NCI-H345 treated with DMSO at 0.1 percent for 48 hours (cell line): ENCODE measurements at regions not wholly inside any gene's neighbourhood (a gene's known extent, or its start where the extent isn't known, plus 50 kb on each side); places are given as distances from the start of the nearest gene placed in this dataset.

Source experiments
- DNase-seq: peaks from one replicate; lab custom pipeline; 2025; ENCODE audit not compliant: unreplicated experiment; lab: John Stamatoyannopoulos, UW

DNA sequence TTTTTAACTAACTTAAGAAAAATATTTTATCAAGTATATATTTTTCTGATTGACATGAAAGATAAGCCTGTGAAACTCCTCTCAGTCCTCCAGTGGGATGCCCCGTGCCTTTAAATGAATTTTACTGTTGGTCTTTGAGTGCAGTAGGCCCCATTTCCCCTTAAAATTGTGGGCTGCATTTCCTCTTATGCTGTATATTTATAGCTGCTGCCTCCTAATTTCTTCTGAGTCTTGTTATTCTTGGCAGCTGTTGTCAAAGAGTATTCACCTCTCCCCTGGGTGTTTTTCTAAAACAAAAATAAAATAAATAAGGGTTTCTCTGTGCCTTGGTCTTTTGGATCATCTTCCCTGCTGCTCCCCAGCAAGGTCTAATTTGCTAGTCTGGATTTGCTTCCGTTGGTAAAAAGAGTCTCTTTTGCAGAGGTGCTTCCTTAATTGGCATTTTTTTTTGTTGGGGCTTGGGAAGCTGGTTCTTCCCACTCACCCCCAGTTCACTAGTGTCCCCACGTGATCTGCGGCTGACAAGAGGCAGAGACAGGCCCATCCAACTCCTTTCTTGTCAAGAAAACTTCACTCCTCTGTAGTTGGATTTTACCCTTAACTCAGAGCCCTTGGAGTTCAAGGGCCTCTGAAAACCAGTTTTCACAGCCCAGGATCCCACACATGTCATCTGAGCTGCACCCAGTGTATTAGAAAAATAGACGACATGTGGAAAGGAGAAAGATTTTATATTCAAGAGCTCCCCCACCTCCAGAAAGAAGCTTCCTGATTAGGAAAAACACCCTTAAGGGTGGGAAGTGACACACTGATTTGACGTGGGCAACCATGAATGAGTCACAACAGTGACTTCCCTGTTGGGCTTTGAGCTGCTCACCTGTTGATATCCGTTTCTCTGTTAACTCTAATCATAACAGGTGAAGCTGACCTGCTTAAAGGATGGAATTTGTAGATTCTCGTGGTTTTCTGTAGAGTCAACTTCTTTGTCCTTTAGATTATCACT lies 431.5 kb downstream of the DCDC2C start:
- DNase-seq = no peak

DNA sequence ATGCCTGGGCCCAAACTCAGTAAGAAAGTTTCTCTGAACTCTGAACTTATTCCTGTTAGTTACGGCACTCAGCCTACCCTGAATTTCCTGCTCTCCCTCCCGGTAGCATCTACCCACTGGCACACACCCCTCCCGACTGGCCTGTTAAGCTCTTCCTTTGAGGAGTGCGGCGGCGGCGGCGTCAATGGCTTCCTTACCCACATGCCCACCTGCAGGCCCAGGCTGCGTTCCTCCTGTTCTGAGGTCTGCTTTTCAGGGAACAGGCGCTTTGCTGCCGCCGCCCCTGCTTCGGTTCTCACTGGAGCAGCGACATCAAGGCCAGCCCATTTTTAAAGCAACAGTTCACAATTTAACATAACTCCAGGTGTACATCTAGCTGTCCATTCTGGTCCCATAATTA lies 432.4 kb downstream of the DCDC2C start:
- DNase-seq = no peak

DNA sequence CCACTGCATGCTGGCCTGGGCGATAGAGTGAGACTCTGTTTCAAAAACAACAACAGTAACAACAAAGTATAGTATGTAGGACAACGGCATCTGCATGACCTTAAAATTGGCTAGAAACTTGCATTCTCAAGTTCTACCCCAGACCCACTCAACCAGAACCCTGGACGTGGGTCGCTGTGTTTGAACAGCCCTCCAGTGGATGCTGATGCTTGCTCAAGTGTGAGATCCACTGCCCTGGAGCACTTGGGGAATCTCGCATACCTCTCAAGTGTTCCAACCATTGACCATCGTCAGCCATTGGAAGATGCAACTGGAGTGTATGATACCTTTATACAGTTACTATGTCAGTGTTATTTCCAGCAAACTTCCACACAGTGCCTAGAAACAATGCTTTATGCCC lies 435.9 kb downstream of the DCDC2C start:
- DNase-seq = no peak

DNA sequence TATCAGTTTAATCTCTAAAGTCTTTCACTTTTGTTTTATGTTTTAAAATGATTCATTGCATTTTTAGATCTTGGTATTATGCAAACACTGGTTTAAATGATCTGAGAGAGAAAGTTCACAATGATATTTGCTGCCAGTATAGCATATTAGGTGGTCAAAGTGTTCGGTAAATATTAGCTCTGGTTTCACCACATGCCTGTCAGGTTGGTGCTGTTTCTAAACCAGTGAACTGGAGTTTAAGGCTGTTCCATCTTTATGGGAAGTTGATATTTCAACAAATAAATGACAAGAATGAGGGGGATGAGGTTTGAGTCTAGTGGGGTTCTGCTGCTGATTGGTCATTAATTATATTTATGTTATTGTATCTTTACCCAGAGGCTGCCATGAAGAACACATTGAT lies 436.4 kb downstream of the DCDC2C start:
- DNase-seq = no peak

DNA sequence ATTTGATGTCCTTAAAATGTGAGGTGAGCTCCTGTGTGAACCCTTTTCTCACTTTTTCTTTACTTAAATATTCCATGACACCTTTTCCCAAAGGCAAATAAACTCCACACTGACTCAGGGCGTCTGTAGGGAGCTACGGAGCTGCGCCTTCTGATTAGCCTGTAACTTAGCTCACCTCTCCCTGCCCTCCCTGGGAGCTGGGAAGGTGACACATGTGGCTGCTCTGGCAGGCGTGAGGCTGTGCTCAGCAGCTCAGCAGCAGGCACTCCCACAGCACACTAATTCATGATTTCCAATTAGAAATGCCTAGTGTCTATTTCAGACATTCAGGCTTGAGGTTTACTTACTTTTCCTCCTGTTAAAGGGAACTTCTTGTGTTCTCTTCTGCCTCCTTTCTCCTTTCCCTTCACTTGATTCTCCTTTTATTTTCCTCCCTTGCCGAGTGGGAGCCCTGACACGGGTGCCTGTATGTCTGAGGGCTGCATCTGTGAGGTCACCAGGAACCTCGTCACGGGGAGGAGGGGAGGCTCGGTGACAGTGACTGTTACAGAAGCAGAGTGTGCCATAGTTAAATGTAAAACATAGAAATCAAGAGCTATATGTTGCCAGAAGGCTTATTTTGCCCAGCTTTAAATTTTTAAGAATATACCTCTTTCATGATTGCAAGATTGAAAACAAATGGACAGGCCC lies 437.1 kb downstream of the DCDC2C start:
- peak; percentile 55 for DNase-seq

DNA sequence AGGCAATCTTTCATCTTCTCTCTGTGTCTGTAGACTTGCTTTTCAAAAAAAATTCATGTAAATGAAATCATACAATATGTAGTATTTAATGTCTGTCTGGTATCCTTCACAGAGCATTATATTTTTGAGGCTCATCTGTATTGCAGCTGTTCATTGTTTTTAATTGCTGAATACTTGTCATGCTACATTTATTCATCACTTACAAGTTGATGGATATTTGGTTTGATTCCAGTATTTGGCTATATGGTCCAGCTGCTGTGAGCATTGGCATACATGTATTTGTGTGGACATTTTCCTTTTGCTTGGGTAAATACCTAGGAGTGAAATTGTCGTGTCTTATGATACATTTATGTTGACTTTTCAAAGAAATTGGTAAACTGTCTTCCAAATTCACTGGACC lies 441.4 kb downstream of the DCDC2C start:
- DNase-seq = peak; percentile 47

DNA sequence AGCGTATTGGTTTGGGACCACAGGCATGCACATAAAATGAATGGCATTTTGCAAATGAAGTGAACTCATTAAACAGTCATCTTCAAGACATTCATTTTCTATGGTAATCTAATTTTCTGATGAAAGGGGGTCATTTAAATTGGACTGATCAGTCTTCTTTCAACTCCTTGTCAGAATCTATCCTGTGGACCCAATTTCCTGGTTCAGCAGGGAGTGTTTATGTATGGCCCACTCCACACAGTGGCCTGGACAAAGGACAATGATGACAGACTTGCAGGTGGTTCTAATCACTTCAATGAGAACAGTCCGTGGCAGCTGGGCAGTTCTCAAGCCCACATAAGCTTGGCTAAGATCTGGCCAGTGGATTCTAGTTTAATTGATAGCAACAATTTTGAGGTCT lies 448.1 kb downstream of the DCDC2C start:
- no peak for DNase-seq

DNA sequence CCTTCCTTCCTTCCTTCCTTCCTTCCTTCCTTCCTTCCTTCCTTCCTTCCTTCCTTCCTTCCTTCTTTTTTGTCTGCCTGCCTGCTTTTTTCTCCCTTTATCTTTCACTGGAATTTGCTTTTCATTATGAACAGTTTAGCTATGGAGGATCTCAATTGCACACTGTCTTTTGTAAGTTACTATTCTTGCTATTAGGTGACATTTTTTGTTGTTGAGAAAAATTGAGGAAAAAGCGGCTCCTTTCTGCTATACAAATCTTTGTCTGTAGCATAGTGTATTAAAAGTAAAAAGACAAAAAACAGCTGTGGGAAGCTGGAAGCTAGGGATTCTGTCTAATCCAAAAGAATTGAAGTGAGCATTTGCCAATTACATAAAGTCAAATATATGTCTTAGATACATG lies 448.7 kb downstream of the DCDC2C start:
- DNase-seq = no peak

DNA sequence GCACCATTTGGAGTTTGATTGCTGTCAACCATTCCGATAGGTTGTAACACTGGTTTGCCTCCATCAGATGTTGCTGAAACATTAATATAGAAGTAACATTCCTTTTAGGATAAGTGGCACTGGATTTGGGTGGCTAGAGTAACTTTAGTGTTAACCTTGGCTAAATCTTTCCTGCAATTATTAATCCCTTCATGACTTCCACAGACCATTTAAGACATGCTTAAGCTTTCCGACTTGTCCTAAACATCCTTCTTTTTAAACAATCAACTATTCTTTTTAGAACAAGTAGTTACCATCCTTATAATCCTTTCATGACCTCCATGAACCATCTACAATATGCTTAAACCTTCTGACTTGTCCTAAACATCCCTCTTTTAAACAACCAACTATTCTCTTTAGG lies 465.5 kb downstream of the DCDC2C start:
- no peak for DNase-seq

DNA sequence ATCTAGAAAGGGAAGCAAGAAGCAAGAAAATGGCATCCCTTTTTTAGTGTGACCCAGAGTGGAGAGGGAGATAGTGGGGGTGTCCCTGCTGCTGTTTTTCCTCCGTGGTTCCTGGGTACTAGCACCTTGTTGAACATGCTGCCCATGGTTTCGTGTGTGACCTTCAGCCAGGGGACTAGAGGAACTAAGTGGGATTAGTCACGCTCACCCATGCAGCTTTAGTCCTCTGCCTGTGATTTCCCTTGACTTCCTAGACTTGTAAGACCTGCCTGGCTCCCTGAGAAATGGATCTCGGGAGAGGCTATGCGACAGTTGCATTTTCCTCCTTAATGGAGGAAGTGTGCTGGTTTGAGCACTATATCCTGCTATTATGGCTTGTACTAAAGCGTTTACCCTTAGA lies 471.4 kb downstream of the DCDC2C start:
- no peak for DNase-seq

DNA sequence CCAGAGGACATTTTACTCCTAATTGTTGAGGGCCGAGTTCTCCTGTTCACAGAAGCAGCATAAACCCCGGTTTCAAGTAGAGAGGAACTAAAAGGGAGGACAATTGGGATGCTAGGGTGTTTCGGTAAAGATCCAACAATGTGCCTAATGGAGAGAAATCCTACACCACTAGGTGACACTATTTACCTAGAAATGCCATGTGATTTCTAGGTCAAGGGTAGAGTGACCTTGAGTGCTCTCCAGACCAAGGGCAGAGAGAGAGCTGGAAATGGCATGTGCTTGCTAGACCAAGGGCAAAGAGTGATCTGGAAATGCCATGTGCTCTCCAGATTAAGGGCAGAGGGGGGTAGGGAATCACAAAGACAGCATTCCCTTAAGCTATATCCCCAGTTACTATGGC lies 472.0 kb downstream of the DCDC2C start:
- no peak for DNase-seq

DNA sequence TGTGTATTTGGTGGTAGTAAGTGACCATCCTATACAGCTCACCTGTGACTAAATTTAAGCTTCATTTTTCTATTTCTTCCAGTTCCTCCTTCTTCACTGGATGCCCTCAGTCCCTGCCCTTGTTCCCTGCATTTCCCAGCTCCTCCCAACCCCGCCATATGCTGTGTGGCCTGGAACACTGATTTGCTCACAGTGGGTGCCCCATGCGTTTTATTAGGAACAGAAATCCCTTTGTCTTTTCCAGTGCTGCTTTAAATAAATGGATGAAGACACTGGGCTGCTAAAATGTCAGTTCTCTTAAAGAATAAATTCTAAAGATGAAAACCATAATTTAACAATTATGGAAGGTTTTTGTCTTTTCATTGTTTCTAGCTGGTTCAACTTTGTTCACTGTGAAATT lies 477.3 kb downstream of the DCDC2C start:
- no peak for DNase-seq

DNA sequence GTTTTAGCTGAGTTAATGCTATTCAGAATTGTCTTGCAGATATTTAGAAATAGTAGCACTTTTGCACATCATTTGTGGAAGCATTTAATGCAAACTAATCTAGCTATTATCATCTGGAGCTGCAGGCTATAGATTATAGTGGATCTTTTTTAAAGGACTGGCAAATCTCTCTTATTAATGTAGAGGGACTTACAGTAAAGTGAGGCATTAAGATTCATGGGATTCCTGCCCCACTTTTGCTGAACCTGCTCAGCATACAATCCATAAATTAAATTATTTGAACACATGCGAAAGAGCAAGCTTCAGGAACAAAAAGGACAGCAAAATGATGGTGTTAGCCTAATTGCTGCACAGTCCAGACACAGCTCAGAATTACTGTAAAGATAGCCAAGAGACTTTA lies 477.7 kb downstream of the DCDC2C start:
- no peak for DNase-seq

DNA sequence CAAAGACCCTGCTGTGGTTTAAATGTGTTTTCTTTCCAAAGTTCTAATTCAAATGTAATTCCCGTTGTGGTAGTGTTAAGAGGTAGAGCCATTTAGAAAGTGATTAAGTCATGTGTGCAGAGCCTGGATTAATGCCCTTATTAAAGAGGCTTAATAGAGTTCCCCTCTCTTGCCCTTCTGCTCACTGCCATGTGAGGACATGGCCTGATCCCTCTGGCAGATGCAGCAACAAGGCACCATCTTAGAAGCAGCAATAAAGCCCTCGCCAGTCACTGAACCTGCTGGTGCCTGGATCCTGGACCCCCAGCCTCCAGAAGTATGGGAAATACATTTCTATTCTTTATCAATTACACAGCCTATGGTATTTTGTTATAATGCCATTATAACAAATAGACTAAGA lies 485.2 kb downstream of the DCDC2C start:
- DNase-seq = no peak

DNA sequence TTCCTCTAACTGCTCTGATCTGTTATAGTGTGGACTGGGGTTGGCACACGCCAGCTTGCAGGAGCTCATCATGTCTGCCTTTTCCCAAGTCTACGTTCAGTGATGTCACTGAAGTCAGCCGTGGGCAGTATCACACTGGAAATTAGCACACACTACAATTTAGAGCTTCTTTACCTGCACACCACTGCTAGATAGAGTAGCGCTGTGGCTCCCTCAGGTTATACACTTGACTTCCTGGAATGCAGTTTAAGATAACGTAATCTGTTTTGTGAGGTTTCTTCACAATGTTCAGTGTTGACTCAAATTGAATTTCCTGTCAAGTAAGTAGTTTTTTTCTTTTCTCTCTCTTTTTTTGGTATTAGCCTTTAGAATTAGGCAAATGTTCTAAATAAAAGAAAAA lies 487.2 kb downstream of the DCDC2C start:
- no peak for DNase-seq

DNA sequence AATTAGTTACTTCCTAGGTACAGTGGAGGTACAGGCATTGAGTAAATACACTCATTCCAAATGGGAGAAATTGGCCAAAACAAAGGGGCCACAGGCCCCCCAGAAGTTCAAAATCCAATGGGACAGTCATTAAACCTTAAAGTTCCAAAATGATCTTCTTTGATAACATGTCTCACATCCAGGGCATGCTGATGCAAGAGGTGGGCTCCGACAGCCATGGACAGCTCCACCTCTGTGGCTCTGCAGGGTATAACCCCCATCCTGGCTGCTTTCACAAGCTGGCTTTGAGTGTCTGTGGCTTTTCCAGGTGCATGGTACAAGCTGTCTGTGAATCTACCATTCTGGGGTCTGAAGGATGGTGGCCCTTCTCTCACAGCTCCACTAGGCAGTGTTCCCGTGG lies 488.7 kb downstream of the DCDC2C start:
- no peak for DNase-seq

DNA sequence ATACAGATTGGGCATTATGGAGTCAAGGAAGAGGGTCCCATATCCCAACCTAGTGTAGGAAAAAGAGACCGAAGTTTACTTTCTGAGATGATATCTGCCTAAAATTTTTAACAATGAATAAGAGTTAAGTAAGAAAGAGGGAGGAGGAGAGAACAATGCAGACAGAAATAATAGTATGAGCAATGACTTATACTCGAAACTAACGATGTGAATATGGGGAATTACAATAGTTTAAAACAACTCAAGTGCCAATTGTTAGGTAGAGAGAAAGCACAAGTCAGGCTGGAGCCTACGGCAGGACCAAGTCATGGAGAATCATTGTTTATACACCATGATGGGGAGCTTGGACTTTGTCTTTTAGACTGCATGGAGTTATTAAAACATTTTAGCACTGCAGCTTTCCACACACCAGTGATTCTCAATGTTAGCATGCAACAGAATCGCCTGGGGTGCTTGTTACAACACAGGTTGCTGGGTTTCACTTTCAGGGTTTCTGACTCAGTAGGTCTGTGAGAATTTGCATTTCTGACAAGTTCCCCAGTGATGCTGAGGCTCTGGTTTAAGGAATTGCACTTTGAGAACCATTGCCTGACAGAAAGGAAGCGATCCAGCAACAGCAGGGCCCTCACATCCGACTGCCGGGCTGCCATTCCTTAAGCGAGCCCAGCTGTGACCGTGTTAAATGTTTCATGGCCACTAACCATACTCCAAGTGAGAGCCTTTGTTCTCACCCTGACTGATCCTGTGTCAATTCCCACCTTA lies 511.2 kb downstream of the DCDC2C start:
- DNase-seq = peak; percentile 83

DNA sequence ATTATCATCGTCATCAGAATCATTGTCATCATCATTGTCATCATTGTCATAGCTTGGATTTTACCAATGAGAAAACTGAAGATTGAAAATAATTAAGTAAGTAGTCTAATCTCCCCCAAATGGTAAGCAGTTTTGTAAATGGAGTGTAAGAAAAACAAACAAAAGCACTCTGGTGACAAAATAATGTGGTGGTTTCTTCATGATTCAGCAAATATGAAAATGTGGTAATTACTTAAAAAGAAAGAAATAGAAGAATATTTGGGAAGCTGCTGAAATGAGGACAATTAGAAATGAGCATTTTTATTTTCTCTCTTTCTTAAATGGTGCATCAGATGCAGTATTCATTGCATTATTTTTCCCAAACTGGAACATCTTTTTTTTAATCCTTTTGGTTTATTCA lies 514.4 kb downstream of the DCDC2C start:
- DNase-seq = no peak

DNA sequence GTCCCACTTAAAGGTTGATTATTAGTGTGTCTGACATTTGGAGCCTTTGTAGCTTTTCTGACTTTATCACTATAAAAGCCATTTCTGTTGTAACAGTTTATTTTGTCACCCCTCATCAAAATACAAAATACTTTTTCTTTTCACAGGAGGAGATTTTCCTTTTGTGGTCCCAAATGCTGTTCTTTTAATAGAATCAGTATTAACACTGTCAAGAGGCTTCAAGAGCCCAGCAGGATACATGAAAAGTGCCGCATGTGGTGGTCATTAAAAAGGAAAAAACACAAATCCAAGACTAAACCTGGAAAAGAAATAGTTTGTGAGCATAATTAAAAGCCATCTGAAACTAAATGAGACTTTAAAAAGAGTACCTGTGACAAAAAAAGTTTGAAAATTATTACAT lies 515.7 kb downstream of the DCDC2C start:
- peak; percentile 54 for DNase-seq

DNA sequence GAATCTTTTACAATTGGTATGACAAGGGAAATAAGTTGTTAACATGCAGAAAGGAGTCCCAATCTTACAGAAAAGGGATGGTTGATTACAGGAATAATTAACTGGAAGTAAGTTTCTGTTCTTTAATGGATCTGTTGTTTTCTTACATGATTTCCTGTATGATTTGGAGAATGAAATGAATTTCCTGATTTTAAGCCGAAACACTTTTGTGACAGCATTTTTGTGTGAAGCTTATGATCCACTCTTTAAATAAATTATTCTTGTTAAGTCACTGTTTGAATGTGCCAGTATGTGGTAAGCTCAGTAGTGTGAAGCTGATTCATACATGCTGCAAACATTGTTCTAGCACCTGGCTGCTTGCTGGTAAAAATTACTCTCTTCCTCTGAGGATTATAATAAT lies 516.2 kb downstream of the DCDC2C start:
- peak; percentile 57 for DNase-seq

DNA sequence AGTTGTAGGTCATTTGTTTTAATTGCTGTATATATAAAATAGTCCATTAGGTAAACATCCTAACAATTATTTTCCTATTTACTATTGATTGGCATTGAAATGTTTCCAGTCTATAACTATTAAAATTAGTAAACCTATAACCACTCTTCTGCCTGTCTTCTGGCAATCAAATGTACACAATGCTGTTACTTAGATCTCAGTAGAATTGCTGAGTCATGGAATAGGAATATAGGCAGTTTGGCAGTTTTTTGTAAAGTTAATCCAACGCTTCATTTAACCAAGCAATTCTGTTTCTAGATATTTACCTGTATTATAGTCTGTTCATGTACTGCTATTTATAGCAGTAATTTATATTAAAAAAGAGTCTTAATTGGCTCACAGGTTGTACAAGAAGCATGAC lies 518.1 kb downstream of the DCDC2C start:
- DNase-seq = no peak

DNA sequence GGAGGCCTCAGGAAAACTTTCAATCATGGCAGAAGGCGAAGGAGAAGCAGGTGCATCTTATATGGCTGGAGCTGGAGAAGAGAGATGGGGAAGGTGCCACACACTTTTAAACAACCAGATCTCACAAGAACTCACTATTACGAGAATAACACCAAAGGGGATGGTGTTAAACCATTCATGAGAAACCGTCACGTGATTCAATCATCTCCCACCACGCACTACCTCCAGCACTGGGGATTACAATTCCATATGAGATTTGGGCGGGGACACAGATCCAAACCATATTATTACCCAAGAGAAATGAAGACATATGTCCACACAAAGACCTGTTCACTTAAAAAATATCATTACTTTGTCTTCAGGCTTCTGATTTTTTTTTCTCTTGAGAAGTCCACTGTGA lies 518.5 kb downstream of the DCDC2C start:
- DNase-seq = no peak
